Fibroblast of lung (primary cell): ENCODE measurements at regions not wholly inside any gene's neighbourhood (a gene's known extent, or its start where the extent isn't known, plus 50 kb on each side); places are given as distances from the start of the nearest gene placed in this dataset.

Source experiments
- DNase-seq, 2 donors: peaks; one replicate each; pipeline versions ENCODE4 v3.0.0 to v3.0.0-alpha.2; 2010; ENCODE audit warnings: low read depth in 2 of 2
- H2AFZ ChIP-seq: 2 replicates; pipeline ENCODE4 v1.5.1; 2012; ENCODE audit warnings: low read length, control low read depth, inconsistent platforms
- H3K27ac ChIP-seq: 2 replicates; pipeline ENCODE4 v1.5.1; 2011; ENCODE audit warnings: low read length, control low read depth; ENCODE audit not compliant: insufficient read depth
- H3K27me3 ChIP-seq: 2 replicates; pipeline ENCODE4 v1.5.1; 2011; ENCODE audit warnings: mild to moderate bottlenecking, low read length; ENCODE audit not compliant: control insufficient read depth, insufficient read depth
- H3K36me3 ChIP-seq: 2 replicates; pipeline ENCODE4 v1.5.1; 2011; ENCODE audit warnings: low read length; ENCODE audit not compliant: control insufficient read depth, insufficient read depth
- H3K4me1 ChIP-seq: 2 replicates; pipeline ENCODE4 v1.5.1; 2011; ENCODE audit warnings: low read length; ENCODE audit not compliant: control insufficient read depth, insufficient read depth; ENCODE audit errors: extremely low read depth
- H3K4me2 ChIP-seq: 2 replicates; pipeline ENCODE4 v1.5.1; 2011; ENCODE audit warnings: low read length, control low read depth; ENCODE audit not compliant: insufficient read depth; ENCODE audit errors: extremely low read depth
- H3K4me3 ChIP-seq, 4 experiments: fragments of 200-600 bp in 1 of 4; sonication (generic) in 1 of 4; replicated peaks in 1 of 4; 2 replicates each; pipeline ENCODE4 v1.5.1; 2011 to 2016; ENCODE audit warnings: low read length in 4 of 4, low read depth in 3 of 4, mild to moderate bottlenecking in 3 of 4, control low read depth in 2 of 4, inconsistent platforms in 1 of 4, mixed read lengths in 1 of 4; ENCODE audit not compliant: insufficient read depth in 1 of 4; ENCODE audit errors: control extremely low read depth in 1 of 4
- H3K79me2 ChIP-seq: 2 replicates; pipeline ENCODE4 v1.5.1; 2012; ENCODE audit warnings: mild to moderate bottlenecking, low read length, inconsistent platforms; ENCODE audit not compliant: control insufficient read depth, insufficient read depth
- H3K9ac ChIP-seq: 2 replicates; pipeline ENCODE4 v1.5.1; 2011; ENCODE audit warnings: mild to moderate bottlenecking, low read length, control low read depth; ENCODE audit not compliant: insufficient read depth
- H3K9me3 ChIP-seq: 2 replicates; pipeline ENCODE4 v1.5.1; 2012; ENCODE audit warnings: low read depth, low read length; ENCODE audit not compliant: control insufficient read depth, insufficient read depth
- H4K20me1 ChIP-seq: 2 replicates; pipeline ENCODE4 v1.5.1; 2011; ENCODE audit warnings: low read length; ENCODE audit not compliant: control insufficient read depth, insufficient read depth; ENCODE audit errors: extremely low read depth
- EZH2 ChIP-seq: IDR thresholded peaks from 2 replicates; pipeline ENCODE4 v1.5.1; 2012; ENCODE audit warnings: low read length, control low read depth, mild to moderate bottlenecking; ENCODE audit errors: missing control alignments
- TF ChIP-seq, protein P1 (sequence below), 2 donors: IDR thresholded peaks in 1 of 2; conservative IDR thresholded peaks in 1 of 2; 1 replicate in 1 of 2; 2 replicates in 1 of 2; pipeline ENCODE4 v1.5.1; 2011 to 2012; ENCODE audit warnings: low read length in 2 of 2, control low read depth in 1 of 2, inconsistent platforms in 1 of 2, low read depth in 1 of 2, mild to moderate bottlenecking in 1 of 2

DNA sequence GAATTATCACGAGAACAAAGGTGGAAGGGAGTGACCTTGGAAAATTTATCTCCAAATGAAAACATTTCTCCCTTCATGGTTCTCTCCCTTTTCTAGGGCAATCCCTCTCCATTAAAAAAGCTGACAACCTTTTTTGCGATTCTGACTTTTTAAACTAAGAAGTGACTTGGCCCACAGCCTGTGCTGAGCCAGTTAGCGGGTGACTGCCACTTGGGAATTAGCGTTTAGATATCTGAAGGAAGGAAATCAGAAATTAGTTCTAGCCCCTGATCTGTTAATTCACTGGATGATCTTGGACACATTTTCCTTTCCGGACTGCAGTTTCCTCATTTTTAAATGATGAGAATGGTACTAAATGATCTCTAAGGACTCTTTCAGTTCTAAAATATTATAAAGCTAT, 245.0 kb downstream of the FBXO8 start:
- no peak overlapping the region for H3K27ac ChIP-seq
- no peaks in the 10 kb centered on the region for H3K9me3 ChIP-seq
- no peaks in the 10 kb centered on the region for H3K36me3 ChIP-seq
- H3K79me2 ChIP-seq = no peaks in the 10 kb centered on the region
- no peaks in the 10 kb centered on the region for H3K4me1 ChIP-seq
- no peak overlapping the region for H3K9ac ChIP-seq
- no peaks in the 10 kb centered on the region for H4K20me1 ChIP-seq
- no peak overlapping the region for H3K4me3 ChIP-seq
- TF ChIP-seq, protein P1, sequence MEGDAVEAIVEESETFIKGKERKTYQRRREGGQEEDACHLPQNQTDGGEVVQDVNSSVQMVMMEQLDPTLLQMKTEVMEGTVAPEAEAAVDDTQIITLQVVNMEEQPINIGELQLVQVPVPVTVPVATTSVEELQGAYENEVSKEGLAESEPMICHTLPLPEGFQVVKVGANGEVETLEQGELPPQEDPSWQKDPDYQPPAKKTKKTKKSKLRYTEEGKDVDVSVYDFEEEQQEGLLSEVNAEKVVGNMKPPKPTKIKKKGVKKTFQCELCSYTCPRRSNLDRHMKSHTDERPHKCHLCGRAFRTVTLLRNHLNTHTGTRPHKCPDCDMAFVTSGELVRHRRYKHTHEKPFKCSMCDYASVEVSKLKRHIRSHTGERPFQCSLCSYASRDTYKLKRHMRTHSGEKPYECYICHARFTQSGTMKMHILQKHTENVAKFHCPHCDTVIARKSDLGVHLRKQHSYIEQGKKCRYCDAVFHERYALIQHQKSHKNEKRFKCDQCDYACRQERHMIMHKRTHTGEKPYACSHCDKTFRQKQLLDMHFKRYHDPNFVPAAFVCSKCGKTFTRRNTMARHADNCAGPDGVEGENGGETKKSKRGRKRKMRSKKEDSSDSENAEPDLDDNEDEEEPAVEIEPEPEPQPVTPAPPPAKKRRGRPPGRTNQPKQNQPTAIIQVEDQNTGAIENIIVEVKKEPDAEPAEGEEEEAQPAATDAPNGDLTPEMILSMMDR (conservative IDR thresholded peaks at IDR 0.05 in 1 of 2, IDR thresholded peaks at IDR 0.05 in 1 of 2; ENCODE audit: low read depth in 1 of 2, low read length in 2 of 2) = no peak
- no peak for TF ChIP-seq EZH2
- H3K4me2 ChIP-seq = no peak overlapping the region
- DNase-seq = no peak
- no peaks in the 10 kb centered on the region for H3K27me3 ChIP-seq
- H2AFZ ChIP-seq = no peak overlapping the region

DNA sequence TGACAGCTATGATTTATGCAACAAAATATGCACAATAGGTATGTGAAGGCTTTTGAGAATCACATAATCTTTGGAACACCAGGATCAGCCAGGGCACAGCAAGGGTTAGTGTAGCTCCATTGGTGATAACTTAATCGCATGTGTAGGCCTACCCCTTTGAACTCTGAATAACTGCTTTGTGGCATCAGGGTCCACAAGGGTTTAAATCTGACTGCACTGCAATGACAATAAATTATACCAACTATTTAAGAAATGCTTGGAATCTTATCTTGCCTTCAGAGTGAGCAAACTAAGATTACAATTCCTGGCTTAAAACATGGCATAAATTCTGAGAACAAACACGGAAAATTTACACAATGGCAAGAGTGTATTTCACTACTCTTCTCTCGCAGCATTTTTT, 245.8 kb downstream of the FBXO8 start:
- no peak overlapping the region for H3K9ac ChIP-seq
- H2AFZ ChIP-seq = no peak overlapping the region

DNA sequence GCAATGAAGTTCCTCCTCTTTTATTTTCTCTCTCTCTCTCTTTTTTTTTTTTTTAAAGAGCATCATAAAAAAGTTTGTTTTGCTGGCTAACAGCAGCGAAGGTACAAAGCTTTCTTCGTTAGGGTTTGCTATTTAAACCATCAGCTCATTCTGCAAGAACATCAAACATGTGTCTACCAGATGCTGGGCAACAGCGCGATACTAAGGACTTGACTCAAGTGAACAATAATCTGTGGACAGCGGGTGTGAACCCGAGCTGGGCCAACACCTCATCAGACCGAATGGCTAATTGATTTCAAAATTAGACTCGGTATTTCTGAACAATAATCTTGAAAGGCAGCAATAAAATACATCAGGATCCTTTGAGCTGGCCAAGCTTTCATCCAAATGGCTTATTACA, 246.4 kb downstream of the FBXO8 start:
- Histone ChIP-seq H3K9me3 (no peaks in the 10 kb centered on the region), H3K4me2 (no peak overlapping the region), H3K4me1 (no peaks in the 10 kb centered on the region), H3K79me2 (no peaks in the 10 kb centered on the region), H4K20me1 (no peaks in the 10 kb centered on the region), H3K27ac (no peak overlapping the region), H3K36me3 (no peaks in the 10 kb centered on the region), H3K9ac (no peak overlapping the region), H3K4me3 (no peak overlapping the region), H2AFZ (no peak overlapping the region), H3K27me3 (no peaks in the 10 kb centered on the region)
- DNase-seq = no peak
- TF ChIP-seq EZH2 = no peak
- TF ChIP-seq, protein P1 (conservative IDR thresholded peaks at IDR 0.05 in 1 of 2, IDR thresholded peaks at IDR 0.05 in 1 of 2; ENCODE audit: low read depth in 1 of 2, low read length in 2 of 2) = no peak

More for the DNA sequence above, 245.8 kb downstream of the FBXO8 start:
- no peaks in the 10 kb centered on the region for H3K79me2 ChIP-seq
- no peaks in the 10 kb centered on the region for H3K9me3 ChIP-seq
- no peak overlapping the region for H3K27ac ChIP-seq
- H3K4me3 ChIP-seq = no peak overlapping the region
- H3K4me2 ChIP-seq = no peak overlapping the region
- TF ChIP-seq, protein P1 (conservative IDR thresholded peaks at IDR 0.05 in 1 of 2, IDR thresholded peaks at IDR 0.05 in 1 of 2; ENCODE audit: low read depth in 1 of 2, low read length in 2 of 2) = no peak
- TF ChIP-seq EZH2 = no peak
- H3K4me1 ChIP-seq = no peaks in the 10 kb centered on the region
- H3K27me3 ChIP-seq = no peaks in the 10 kb centered on the region
- H3K36me3 ChIP-seq = no peaks in the 10 kb centered on the region
- DNase-seq = no peak
- H4K20me1 ChIP-seq = no peaks in the 10 kb centered on the region
